Type B pancreatic cell (in vitro differentiated cells): ENCODE measurements at regions not wholly inside any gene's neighbourhood (a gene's known extent, or its start where the extent isn't known, plus 50 kb on each side); places are given as distances from the start of the nearest gene placed in this dataset.

ENCODE experiments used
- DNase-seq: peaks from one replicate; pipeline ENCODE4 v3.0.0; 2021; ENCODE audit warnings: mixed read lengths; ENCODE audit not compliant: unreplicated experiment; ENCODE audit errors: extremely low spot score
- H3K27ac Mint-ChIP-seq: 2 replicates; pipeline ENCODE4 v1.8.0; 2021; ENCODE audit warnings: mild to moderate bottlenecking, mixed read lengths
- H3K27me3 Mint-ChIP-seq: 2 replicates; pipeline ENCODE4 v1.8.0; 2021; ENCODE audit warnings: mixed read lengths
- H3K36me3 Mint-ChIP-seq: 2 replicates; pipeline ENCODE4 v1.8.0; 2021; ENCODE audit warnings: mixed read lengths
- H3K4me1 Mint-ChIP-seq: one replicate; pipeline ENCODE4 v1.8.0; 2021; ENCODE audit warnings: mixed read lengths; ENCODE audit not compliant: unreplicated experiment
- H3K4me3 Mint-ChIP-seq: 2 replicates; pipeline ENCODE4 v1.8.0; 2021; ENCODE audit warnings: mild to moderate bottlenecking, mixed read lengths
- H3K9me3 Mint-ChIP-seq: 2 replicates; pipeline ENCODE4 v1.8.0; 2021; ENCODE audit warnings: mixed read lengths
- CTCF ChIP-seq: fragments of 200-600 bp; sonication (generic); conservative IDR thresholded peaks from 2 replicates; pipeline ENCODE4 v1.5.0; 2021; ENCODE audit warnings: antibody characterized with exemption, mild to moderate bottlenecking

- no peak for DNase-seq
- H3K27me3 Mint-ChIP-seq = no peaks in the 10 kb centered on the region
- no peak for TF ChIP-seq CTCF
Observed at GRCh38 chr12:86331457-86331856, 75.3 kb upstream of the MGAT4C start.

GRCh38 chr12:86331012-86331411 lies 74.8 kb upstream of the MGAT4C start:
- Mint-ChIP-seq H3K36me3 (no peaks in the 10 kb centered on the region), H3K9me3 (no peaks in the 10 kb centered on the region), H3K27me3 (no peaks in the 10 kb centered on the region), H3K4me1 (peaks cover 12% of the 10 kb centered on the region), H3K4me3 (no peak overlapping the region), H3K27ac (no peak overlapping the region)
- no peak for DNase-seq
- TF ChIP-seq CTCF = no peak

More at GRCh38 chr12:86331457-86331856, 75.3 kb upstream of the MGAT4C start:
- Mint-ChIP-seq H3K4me3 (no peak overlapping the region), H3K27ac (no peak overlapping the region), H3K9me3 (no peaks in the 10 kb centered on the region), H3K4me1 (peaks cover 12% of the 10 kb centered on the region), H3K36me3 (no peaks in the 10 kb centered on the region)

- no peak for DNase-seq
- TF ChIP-seq CTCF = no peak
- no peaks in the 10 kb centered on the region for H3K4me1 Mint-ChIP-seq
- no peaks in the 10 kb centered on the region for H3K36me3 Mint-ChIP-seq
- H3K27me3 Mint-ChIP-seq = no peaks in the 10 kb centered on the region
- no peak overlapping the region for H3K4me3 Mint-ChIP-seq
- H3K27ac Mint-ChIP-seq = no peak overlapping the region
- no peaks in the 10 kb centered on the region for H3K9me3 Mint-ChIP-seq
Observed at GRCh38 chr12:86312232-86312631, 56.0 kb upstream of the MGAT4C start.
